HFF-Myc (cell line): ENCODE measurements at regions not wholly inside any gene's neighbourhood (a gene's known extent, or its start where the extent isn't known, plus 50 kb on each side); places are given as distances from the start of the nearest gene placed in this dataset.
"Not testable (repeated sequence)": the region's sequence is repeated elsewhere in the genome, so short reads cannot be mapped to it uniquely, and the experiment has no call there.

Experiments
- DNase-seq: peaks from one replicate; pipeline ENCODE4 v3.0.0-alpha.2; 2011; ENCODE audit warnings: low read depth; ENCODE audit errors: extremely low read depth
- H3K4me3 ChIP-seq: replicated peaks from 2 replicates; pipeline ENCODE4 v1.5.1; 2011; ENCODE audit warnings: low read depth, mild to moderate bottlenecking, control low read depth, low read length
- TF ChIP-seq, protein P1 (sequence below): IDR thresholded peaks from 2 replicates; pipeline ENCODE4 v1.5.1; 2012; ENCODE audit warnings: mild to moderate bottlenecking, low read depth, low read length, control low read depth; ENCODE audit errors: missing control alignments

DNA sequence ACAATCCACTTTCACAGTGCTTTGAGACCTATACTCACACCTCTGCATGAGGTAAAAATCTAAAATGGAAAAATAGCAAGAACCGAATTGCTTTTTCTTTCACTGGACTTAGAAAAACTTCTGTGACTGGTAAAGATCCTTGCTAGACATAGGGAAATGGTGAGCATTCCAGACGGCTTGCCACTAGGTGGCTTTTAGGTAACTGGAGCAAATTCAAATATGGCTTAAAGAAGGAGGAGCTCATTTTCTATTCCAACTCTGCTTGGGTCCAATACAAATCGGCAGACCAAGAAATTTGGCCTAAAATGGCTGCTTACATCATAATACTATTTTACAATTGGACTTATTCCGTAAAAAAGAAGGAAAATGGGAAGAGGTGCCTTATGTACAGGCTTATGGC, 977.9 kb downstream of the ADGRL2 start:
- TF ChIP-seq, protein P1, sequence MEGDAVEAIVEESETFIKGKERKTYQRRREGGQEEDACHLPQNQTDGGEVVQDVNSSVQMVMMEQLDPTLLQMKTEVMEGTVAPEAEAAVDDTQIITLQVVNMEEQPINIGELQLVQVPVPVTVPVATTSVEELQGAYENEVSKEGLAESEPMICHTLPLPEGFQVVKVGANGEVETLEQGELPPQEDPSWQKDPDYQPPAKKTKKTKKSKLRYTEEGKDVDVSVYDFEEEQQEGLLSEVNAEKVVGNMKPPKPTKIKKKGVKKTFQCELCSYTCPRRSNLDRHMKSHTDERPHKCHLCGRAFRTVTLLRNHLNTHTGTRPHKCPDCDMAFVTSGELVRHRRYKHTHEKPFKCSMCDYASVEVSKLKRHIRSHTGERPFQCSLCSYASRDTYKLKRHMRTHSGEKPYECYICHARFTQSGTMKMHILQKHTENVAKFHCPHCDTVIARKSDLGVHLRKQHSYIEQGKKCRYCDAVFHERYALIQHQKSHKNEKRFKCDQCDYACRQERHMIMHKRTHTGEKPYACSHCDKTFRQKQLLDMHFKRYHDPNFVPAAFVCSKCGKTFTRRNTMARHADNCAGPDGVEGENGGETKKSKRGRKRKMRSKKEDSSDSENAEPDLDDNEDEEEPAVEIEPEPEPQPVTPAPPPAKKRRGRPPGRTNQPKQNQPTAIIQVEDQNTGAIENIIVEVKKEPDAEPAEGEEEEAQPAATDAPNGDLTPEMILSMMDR: peak; percentile 34
- no peak for DNase-seq

DNA sequence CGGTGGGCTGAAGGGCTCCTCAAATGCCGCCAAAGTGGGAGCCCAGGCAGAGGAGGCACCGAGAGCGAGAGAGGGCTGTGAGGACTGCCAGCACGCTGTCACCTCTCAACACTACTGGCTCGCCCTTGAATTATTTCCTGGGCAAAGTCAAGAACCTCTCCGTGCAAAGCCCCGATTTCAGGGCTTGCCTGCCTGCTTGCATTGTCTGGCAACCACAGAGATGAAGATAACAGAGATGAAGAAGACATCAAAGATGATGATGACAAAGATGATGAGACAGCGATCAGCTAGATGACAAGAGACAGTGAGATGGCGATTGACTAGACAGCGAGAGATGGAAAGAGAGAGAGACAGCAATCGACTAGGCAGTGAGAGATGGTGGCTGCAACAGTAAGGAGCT, 976.5 kb downstream of the ADGRL2 start:
- H3K4me3 ChIP-seq: no peak overlapping the region
- no peak for DNase-seq
- TF ChIP-seq, protein P1: no peak

More for the DNA sequence above, 977.9 kb downstream of the ADGRL2 start:
- no peak overlapping the region for H3K4me3 ChIP-seq

DNA sequence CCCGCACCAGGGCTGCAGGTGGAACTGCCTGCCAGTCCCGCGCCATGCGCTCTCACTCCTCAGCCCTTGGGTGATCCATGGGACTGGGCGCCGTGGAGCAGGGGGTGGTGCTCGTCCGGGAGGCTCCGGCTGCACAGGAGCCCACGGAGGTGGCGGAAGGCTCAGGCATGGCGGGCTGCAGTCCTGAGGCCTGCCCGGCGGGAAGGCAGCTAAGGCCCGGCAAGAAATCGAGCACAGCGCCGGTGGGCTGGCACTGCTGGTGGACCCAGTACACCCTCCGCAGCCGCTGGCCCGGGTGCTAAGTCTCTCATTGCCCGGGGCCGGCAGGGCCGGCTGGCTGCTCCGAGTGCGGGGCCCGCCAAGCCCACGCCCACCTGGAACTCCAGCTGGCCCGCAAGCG, 976.0 kb downstream of the ADGRL2 start:
- DNase-seq, H3K4me3 ChIP-seq: not testable (repeated sequence)

DNA sequence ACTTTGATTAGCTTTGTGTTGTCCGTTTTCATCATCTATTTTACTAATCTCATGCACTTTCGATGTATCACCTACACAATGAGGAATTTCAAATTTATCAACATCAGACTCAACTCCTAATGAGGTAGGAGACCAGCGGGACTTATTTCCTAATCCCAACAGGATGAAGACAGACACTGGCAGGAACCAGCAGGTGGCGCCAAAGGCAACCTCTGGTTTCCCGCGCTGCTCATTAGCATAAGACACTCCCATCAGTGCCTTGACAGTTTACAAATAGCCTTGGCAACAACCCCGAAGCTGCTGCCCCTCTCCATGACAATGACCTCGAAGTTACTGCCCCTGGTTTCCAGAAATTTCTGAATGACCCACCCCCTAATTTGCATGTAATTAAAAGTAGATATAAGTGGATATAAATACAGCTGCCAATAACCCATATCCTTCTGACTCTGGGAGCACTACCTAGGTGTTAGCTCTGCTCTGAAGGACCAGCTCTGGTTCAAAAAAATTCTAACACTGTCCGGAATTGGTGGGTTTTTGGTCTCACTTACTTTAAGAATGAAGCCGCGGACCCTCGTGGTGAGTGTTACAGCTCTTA, 974.8 kb downstream of the ADGRL2 start:
- no peak for DNase-seq
- TF ChIP-seq, protein P1: peak; percentile 68
- no peak overlapping the region for H3K4me3 ChIP-seq

DNA sequence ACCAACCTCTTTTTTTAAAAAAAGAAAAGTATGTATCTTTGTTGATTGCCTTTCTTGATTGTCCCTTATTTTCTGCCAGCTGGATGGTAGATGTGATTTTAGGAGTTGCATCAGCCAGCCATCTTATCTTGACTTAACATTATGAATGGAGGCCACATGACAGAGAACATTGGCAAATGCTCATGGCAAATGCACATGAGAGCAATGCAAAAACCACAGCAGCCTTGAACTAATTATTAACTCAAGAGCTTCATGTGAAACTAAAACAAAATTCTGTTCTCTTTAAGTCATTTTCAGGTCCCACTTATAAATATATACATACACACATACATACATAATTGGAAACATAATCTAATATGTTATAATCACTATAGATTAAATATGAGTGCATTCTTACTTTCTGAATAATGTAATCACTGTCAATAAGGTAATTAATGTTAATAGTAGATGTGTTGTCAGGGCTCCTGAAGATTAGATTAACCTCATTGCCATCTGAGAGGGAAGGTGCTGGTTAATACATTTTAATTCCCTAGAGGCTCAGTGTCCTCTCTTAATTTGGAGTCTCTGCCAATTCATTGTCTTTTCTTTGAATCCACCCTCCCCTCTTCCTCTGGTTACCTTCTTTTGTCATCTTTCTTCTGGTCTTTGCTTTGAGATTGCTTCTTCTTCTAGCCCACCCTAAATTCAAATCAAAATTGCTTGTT, 962.2 kb downstream of the ADGRL2 start:
- no peak for DNase-seq
- no peak overlapping the region for H3K4me3 ChIP-seq
- TF ChIP-seq, protein P1: no peak

DNA sequence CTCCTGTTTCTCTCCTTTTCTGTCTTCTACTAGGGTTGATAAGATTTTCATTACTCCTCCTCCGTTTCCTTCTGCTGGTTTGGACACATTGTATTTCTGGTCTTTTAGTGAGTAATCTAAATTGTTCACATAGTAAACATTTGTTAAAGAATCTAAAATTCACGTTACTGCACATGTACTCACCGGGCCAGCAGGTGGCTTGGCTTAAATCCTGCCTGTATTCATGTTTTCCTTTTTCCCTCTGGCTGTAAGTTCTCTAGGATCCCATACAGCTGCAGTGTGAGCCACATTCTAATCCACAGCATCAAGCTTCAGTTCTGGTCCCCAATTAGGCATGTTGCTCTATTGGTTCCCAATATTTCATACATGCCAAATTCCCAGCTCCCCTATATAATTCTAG, 958.3 kb downstream of the ADGRL2 start:
- DNase-seq: no peak
- H3K4me3 ChIP-seq: no peak overlapping the region
- TF ChIP-seq, protein P1: peak; percentile 19

DNA sequence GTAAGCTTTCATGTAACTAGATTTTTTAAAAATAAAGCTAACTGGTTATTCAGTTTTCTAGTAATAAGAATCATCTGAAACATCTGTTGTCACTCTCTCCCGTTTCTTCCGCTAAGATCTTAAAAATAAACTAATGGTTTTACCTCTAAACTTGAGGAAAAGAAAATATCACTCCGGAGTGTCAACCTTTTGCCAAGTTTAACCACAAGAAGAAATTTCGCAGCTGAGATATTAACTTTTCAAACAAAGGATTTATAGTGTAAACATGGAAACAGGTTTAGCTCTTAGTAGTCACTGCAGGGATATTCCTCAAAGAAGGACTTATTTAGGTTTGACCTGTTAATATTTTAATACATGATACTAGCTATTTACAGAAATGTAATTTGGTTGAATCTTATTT, 954.9 kb downstream of the ADGRL2 start:
- no peak overlapping the region for H3K4me3 ChIP-seq
- no peak for DNase-seq

More for the DNA sequence above, 954.9 kb downstream of the ADGRL2 start:
- TF ChIP-seq, protein P1: no peak
